Stomach (tissue), 4 donors: ENCODE measurements at regions not wholly inside any gene's neighbourhood (a gene's known extent, or its start where the extent isn't known, plus 50 kb on each side); places are given as distances from the start of the nearest gene placed in this dataset.

Experiments
- CTCF ChIP-seq, 7 experiments: fragments of 450-650 bp in 4 of 7; fragments of 200-600 bp in 3 of 7; sonication (generic) in 3 of 7; IDR thresholded peaks; one replicate each; pipeline ENCODE4 v1.5.1; 2016 to 2019; ENCODE audit warnings: antibody characterized with exemption in 7 of 7, control low read depth in 2 of 7, mild to moderate bottlenecking in 1 of 7
- EP300 ChIP-seq: sonication (generic); formaldehyde crosslinking; IDR thresholded peaks from one replicate; pipeline ENCODE4 v1.6.1; 2017; ENCODE audit warnings: antibody characterized with exemption
- POLR2AphosphoS5 ChIP-seq, 3 donors: sonication (generic); formaldehyde crosslinking; IDR thresholded peaks; one replicate each; pipeline ENCODE4 v1.6.1; 2016; ENCODE audit warnings: antibody characterized with exemption in 3 of 3

- TF ChIP-seq EP300, result no peak
- no peak for TF ChIP-seq POLR2AphosphoS5 (IDR thresholded peaks at IDR 0.05)
- TF ChIP-seq CTCF (IDR thresholded peaks at IDR 0.05), result no peak
These were observed 382.2 kb downstream of the LRRC70 start for GRCh38 chr5:62960781-62961180.
